ENCODE measurements at regions not wholly inside any gene's neighbourhood (a gene's known extent, or its start where the extent isn't known, plus 50 kb on each side); places are given as distances from the start of the nearest gene placed in this dataset.

- DNase-seq = no peak
These were observed 180.5 kb upstream of the ZNF462 start for GRCh38 chr9:106682420-106682819.

GRCh38 chr9:106683454-106683853 is 179.5 kb upstream of the ZNF462 start:
- DNase-seq = no peak

- no peak for DNase-seq
These were observed 177.8 kb upstream of the ZNF462 start for GRCh38 chr9:106684940-106685695.

GRCh38 chr9:106689089-106689488 is 173.9 kb upstream of the ZNF462 start:
- DNase-seq = no peak

- DNase-seq = no peak
These were observed 171.3 kb upstream of the ZNF462 start for GRCh38 chr9:106691627-106692026.

GRCh38 chr9:106693558-106693957 is 169.4 kb upstream of the ZNF462 start:
- no peak for DNase-seq

GRCh38 chr9:106696804-106697203 is 166.2 kb upstream of the ZNF462 start:
- DNase-seq = no peak

GRCh38 chr9:106697390-106697749 is 165.6 kb upstream of the ZNF462 start:
- no peak for DNase-seq

GRCh38 chr9:106697750-106698502 is 165.0 kb upstream of the ZNF462 start:
- no peak for DNase-seq

GRCh38 chr9:106700676-106701075 is 162.3 kb upstream of the ZNF462 start:
- DNase-seq = no peak

GRCh38 chr9:106701611-106702010 is 161.4 kb upstream of the ZNF462 start:
- no peak for DNase-seq

- DNase-seq = no peak
These were observed 158.8 kb upstream of the ZNF462 start for GRCh38 chr9:106704056-106704615.

GRCh38 chr9:106707291-106707690 is 155.7 kb upstream of the ZNF462 start:
- no peak for DNase-seq

GRCh38 chr9:106707738-106708474 is 155.1 kb upstream of the ZNF462 start:
- no peak for DNase-seq

GRCh38 chr9:106708475-106709146 is 154.4 kb upstream of the ZNF462 start:
- no peak for DNase-seq

GRCh38 chr9:106712279-106712678 is 150.7 kb upstream of the ZNF462 start:
- no peak for DNase-seq

GRCh38 chr9:106713206-106713605 is 149.8 kb upstream of the ZNF462 start:
- no peak for DNase-seq

GRCh38 chr9:106716820-106717219 is 146.1 kb upstream of the ZNF462 start:
- no peak for DNase-seq

GRCh38 chr9:106717686-106718085 is 145.3 kb upstream of the ZNF462 start:
- DNase-seq = no peak

GRCh38 chr9:106718936-106719335 is 144.0 kb upstream of the ZNF462 start:
- DNase-seq = no peak

GRCh38 chr9:106722051-106722753 is 140.8 kb upstream of the ZNF462 start:
- no peak for DNase-seq

- DNase-seq = no peak
These were observed 139.0 kb upstream of the ZNF462 start for GRCh38 chr9:106723926-106724325.
